ENCODE measurements at regions not wholly inside any gene's neighbourhood (a gene's known extent, or its start where the extent isn't known, plus 50 kb on each side); places are given as distances from the start of the nearest gene placed in this dataset.
A peak's percentile ranks its signal among the peaks of the same experiment; 100 is the strongest.

DNA sequence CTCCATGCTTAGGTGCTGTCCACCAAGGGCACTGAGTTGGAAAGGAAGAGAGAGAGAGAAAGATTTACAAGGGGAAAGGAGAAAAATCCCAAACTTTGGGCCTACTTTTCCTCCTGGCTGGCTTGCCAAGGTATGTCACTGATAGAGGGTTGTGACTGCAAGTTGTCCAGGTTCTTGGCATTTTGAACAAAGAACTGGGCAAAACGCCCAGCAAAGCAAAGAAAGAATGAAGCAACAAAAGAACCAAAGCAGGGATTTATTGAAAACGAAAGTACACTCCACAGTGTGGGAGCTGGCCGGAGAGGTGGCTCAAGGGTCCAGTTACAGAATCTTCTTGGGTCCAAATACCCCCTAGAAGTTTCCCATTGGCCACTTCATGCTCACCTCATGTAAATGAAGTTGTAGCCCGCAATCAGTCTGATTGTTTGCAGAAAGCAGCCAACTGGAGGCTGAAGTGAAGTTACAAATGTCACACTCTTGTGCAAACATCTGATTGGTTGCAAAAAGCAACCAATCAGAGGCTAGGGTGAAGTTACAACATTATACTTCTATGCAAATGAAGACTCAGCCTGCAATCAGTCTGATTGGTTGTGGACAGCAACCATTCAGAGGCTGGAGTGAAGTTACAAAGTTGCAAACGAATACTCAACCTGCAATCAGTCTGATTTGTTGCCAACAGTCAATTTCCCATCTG, 263.5 kb downstream of the YTHDC2 start:
- H3K36me3 ChIP-seq (ENCODE audit: control insufficient read depth, insufficient read depth, low read length): no peaks in the 10 kb centered on the region
- H3K4me2 ChIP-seq (ENCODE audit: low read depth, low read length): peak overlapping the region; percentile 34; the same call in 1 of the 2 replicates
- no peaks in the 10 kb centered on the region for H3K27me3 ChIP-seq (ENCODE audit: control insufficient read depth, insufficient read depth, low read length)
- H3K9me1 ChIP-seq (ENCODE audit: insufficient read depth, low read length): no peaks in the 10 kb centered on the region
- TF ChIP-seq RFX5 (IDR thresholded peaks at IDR 0.05; ENCODE audit: low read depth, low read length) (no peak), RAD21 (IDR thresholded peaks at IDR 0.05; ENCODE audit: low read length) (no peak), RCOR1 (IDR thresholded peaks at IDR 0.05; ENCODE audit: insufficient replicate concordance, low read length) (no peak), NFE2L2 (IDR thresholded peaks at IDR 0.05; ENCODE audit: low read depth, low read length) (no peak), MAFK (IDR thresholded peaks at IDR 0.05; ENCODE audit: low read depth, low read length) (no peak), MXI1 (IDR thresholded peaks at IDR 0.05; ENCODE audit: borderline replicate concordance, low read depth, low read length) (no peak), CHD1 (IDR thresholded peaks at IDR 0.05; ENCODE audit: low read depth, low read length) (no peak), SMC3 (IDR thresholded peaks at IDR 0.05; ENCODE audit: low read depth, low read length) (no peak), POLR2A (IDR thresholded peaks at IDR 0.05; ENCODE audit: low read depth, low read length) (no peak), BHLHE40 (IDR thresholded peaks at IDR 0.05; ENCODE audit: low read depth, low read length) (no peak), CEBPB (IDR thresholded peaks at IDR 0.05; ENCODE audit: low read depth, low read length) (no peak), FOS (IDR thresholded peaks at IDR 0.05; ENCODE audit: low read depth, low read length) (no peak)
- TF ChIP-seq, protein P1, sequence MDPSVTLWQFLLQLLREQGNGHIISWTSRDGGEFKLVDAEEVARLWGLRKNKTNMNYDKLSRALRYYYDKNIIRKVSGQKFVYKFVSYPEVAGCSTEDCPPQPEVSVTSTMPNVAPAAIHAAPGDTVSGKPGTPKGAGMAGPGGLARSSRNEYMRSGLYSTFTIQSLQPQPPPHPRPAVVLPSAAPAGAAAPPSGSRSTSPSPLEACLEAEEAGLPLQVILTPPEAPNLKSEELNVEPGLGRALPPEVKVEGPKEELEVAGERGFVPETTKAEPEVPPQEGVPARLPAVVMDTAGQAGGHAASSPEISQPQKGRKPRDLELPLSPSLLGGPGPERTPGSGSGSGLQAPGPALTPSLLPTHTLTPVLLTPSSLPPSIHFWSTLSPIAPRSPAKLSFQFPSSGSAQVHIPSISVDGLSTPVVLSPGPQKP (IDR thresholded peaks at IDR 0.05; ENCODE audit: borderline replicate concordance, low read depth, low read length): no peak
- in situ Hi-C loops (cut with MboI; ENCODE audit: low sequenced_read_pairs) (no loop called here), dilution Hi-C loops (cut with HindIII; ENCODE audit: low sequenced_read_pairs, unreplicated experiment) (no loop called here), intact Hi-C loops (cut with micrococcal nuclease) (no loop called here)
- ChIA-PET CTCF (no interaction called here), POLR2A (ENCODE audit: unreplicated experiment) (no interaction called here)
- no peaks in the 10 kb centered on the region for H3K79me1 ChIP-seq (ENCODE audit: low read depth in 1 of 2, low read length in 2 of 2)
- H2AK5ac ChIP-seq (ENCODE audit: low read depth, low read length): no peak overlapping the region
- H2BK120ac ChIP-seq (ENCODE audit: low read depth, low read length): no peak overlapping the region
- no peak overlapping the region for H2BK15ac ChIP-seq (ENCODE audit: low read depth, low read length)
- H3K4me1 ChIP-seq (ENCODE audit: control insufficient read depth, insufficient read depth, low read length): no peaks in the 10 kb centered on the region
- H3K4ac ChIP-seq (ENCODE audit: low read depth, low read length): no peak overlapping the region
- no peak overlapping the region for H3K23ac ChIP-seq (ENCODE audit: low read depth, low read length)
- no peak for DNase-seq
- no peak overlapping the region for H3K27ac ChIP-seq (ENCODE audit: insufficient read depth, low read length)
- H4K20me1 ChIP-seq (ENCODE audit: insufficient read depth, low read length): no peaks in the 10 kb centered on the region
- H3K9ac ChIP-seq (ENCODE audit: low read depth, low read length): no peak overlapping the region
- no peak overlapping the region for H2AK9ac ChIP-seq (replicated peaks; ENCODE audit: low read depth, low read length, poor library complexity)
- peak overlapping the region; percentile 24; the same call in 1 of the 2 replicates for H3K4me3 ChIP-seq (ENCODE audit: insufficient read depth, low read depth, low read length)
- no peak overlapping the region for H3K14ac ChIP-seq (replicated peaks; ENCODE audit: low read depth, low read length)
- H2BK5ac ChIP-seq (ENCODE audit: low read depth, low read length, poor library complexity, severe bottlenecking): no peak overlapping the region
- H2BK20ac ChIP-seq (ENCODE audit: low read depth, low read length): no peak overlapping the region
- H3K9me3 ChIP-seq (ENCODE audit: control insufficient read depth, insufficient read depth, low read length): no peaks in the 10 kb centered on the region
- ATAC-seq (ENCODE audit: low read depth): no peak
- no peak overlapping the region for H3K18ac ChIP-seq (ENCODE audit: low read depth, low read length)
- H4K91ac ChIP-seq (ENCODE audit: insufficient read depth, low read depth, low read length): no peak overlapping the region
- no peak overlapping the region for H3K56ac ChIP-seq (ENCODE audit: extremely low read depth, insufficient read depth, low read length)
- BruUV-seq (replicated peaks): no TSS peak
- H4K8ac ChIP-seq (ENCODE audit: low read depth in 2 of 2, low read length in 2 of 2): no peak overlapping the region
- no peak overlapping the region for H2AFZ ChIP-seq (replicated peaks; ENCODE audit: low read length, poor library complexity)
- no peak overlapping the region for H4K5ac ChIP-seq (ENCODE audit: low read depth, low read length)
- WGBS, 2 experiments (ENCODE audit: extremely low coverage in 2 of 2, insufficient read length in 1 of 2): 8% methylated on average over 2 of the region's 5 CpGs; no CpG with 5 or more reads in 1 of the 2 experiments
